ENCODE measurements at regions not wholly inside any gene's neighbourhood (a gene's known extent, or its start where the extent isn't known, plus 50 kb on each side); places are given as distances from the start of the nearest gene placed in this dataset.
"Not testable (repeated sequence)": the region's sequence is repeated elsewhere in the genome, so short reads cannot be mapped to it uniquely, and the experiment has no call there.

DNA sequence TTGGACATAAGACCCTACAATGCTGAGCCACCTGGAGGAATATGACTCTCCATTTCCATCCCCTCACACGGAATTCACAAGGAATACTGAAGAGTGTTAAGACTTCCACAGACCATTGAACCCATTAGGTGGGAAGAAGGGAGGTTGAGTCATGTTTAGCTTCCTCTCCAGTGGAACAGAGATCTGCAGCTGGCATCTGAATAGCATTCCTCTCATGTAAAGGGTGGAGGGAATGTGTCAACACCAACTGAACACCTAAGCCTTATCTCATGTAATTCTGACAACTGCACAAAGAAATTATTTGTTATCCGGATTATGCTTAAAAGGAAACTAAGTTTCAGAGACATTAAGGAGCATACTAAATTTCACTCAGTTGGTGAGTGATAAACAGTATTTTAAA, 705.9 kb downstream of the MAFB start:
- no peaks in the 10 kb centered on the region for H3K27me3 ChIP-seq (ENCODE audit: control insufficient read depth in 1 of 2, insufficient read depth in 2 of 2, low read length in 2 of 2)
- H3K4me1 ChIP-seq (ENCODE audit: control insufficient read depth, insufficient read depth, low read length), result peaks cover 21% of the 10 kb centered on the region
- H3K9ac ChIP-seq (ENCODE audit: low read length in 2 of 2), result no peak overlapping the region
- H3K9me3 ChIP-seq (ENCODE audit: control insufficient read depth in 2 of 2, low read length in 2 of 2), result no peaks in the 10 kb centered on the region
- no peak overlapping the region for H3K27ac ChIP-seq (ENCODE audit: low read length)
- no peaks in the 10 kb centered on the region for H3K36me3 ChIP-seq (ENCODE audit: control insufficient read depth in 2 of 2, insufficient read depth in 2 of 2, low read length in 2 of 2)
- H3K4me3 ChIP-seq (ENCODE audit: low read length in 2 of 2), result no peak overlapping the region

DNA sequence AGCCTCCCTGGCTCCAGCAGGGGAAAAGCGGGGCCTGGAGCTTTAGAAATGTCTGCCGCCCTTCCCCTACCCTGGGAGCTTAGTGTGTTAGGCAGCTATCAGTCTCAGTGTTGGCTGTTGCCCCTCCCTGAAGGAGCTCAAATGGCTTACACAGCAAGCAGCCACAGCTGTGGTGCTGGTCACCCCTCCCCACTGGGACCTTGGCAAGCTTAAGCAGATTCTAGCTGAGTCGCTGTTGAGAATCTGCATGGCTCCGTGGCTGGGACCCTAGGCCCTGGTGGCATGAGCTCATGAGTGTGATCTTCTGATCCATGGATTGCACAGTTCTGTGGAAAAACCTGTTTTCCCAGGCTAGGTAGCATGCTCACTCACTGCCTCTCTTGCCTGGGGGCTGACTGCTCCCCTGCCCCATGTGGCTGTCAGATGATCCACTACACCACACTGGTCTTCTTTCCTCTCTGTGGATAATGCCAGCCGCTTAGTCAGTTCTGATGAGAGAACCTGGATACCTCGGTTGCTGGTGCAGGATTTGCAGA, 714.0 kb downstream of the MAFB start:
- Histone ChIP-seq H3K4me3 (ENCODE audit: low read length in 2 of 2) (no peak overlapping the region), H3K27me3 (ENCODE audit: control insufficient read depth in 1 of 2, insufficient read depth in 2 of 2, low read length in 2 of 2) (no peaks in the 10 kb centered on the region), H3K27ac (ENCODE audit: low read length) (no peak overlapping the region), H3K9ac (ENCODE audit: low read length in 2 of 2) (no peak overlapping the region), H3K4me1 (ENCODE audit: control insufficient read depth, insufficient read depth, low read length) (no peaks in the 10 kb centered on the region), H3K9me3 (ENCODE audit: control insufficient read depth in 2 of 2, low read length in 2 of 2) (no peaks in the 10 kb centered on the region), H3K36me3 (ENCODE audit: control insufficient read depth in 2 of 2, insufficient read depth in 2 of 2, low read length in 2 of 2) (no peaks in the 10 kb centered on the region)

- Histone ChIP-seq H3K9me3 (ENCODE audit: control insufficient read depth in 2 of 2, low read length in 2 of 2) (no peaks in the 10 kb centered on the region), H3K36me3 (ENCODE audit: control insufficient read depth in 2 of 2, insufficient read depth in 2 of 2, low read length in 2 of 2) (no peaks in the 10 kb centered on the region), H3K4me1 (ENCODE audit: control insufficient read depth, insufficient read depth, low read length) (no peaks in the 10 kb centered on the region), H3K4me3 (ENCODE audit: low read length in 2 of 2) (no peak overlapping the region), H3K27me3 (ENCODE audit: control insufficient read depth in 1 of 2, insufficient read depth in 2 of 2, low read length in 2 of 2) (no peaks in the 10 kb centered on the region), H3K9ac (ENCODE audit: low read length in 2 of 2) (no peak overlapping the region), H3K27ac (ENCODE audit: low read length) (no peak overlapping the region)
Measured at GRCh38 chr20:39968495-39968894, 720.5 kb downstream of the MAFB start.

DNA sequence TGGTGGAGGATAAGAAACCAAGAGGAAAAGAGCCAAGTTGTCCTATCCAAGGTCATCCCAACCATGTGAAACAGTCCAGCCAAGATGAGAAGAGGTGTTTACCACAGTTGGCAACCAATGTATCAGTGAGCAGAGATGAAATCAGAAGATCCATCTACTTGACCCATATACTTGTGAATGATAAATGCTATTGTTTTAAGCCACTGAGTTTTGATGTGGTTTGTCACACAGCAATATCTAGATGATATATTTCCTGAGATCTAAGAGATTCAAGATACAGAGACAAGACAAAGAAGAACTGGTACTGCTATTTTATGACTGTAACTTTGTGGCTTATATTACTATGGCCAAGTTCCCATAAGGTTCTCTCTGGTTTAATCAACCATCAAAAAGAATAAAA, 721.2 kb downstream of the MAFB start:
- Histone ChIP-seq H3K27ac (ENCODE audit: low read length) (no peak overlapping the region), H3K9ac (ENCODE audit: low read length in 2 of 2) (no peak overlapping the region), H3K4me1 (ENCODE audit: control insufficient read depth, insufficient read depth, low read length) (no peaks in the 10 kb centered on the region), H3K27me3 (ENCODE audit: control insufficient read depth in 1 of 2, insufficient read depth in 2 of 2, low read length in 2 of 2) (no peaks in the 10 kb centered on the region), H3K36me3 (ENCODE audit: control insufficient read depth in 2 of 2, insufficient read depth in 2 of 2, low read length in 2 of 2) (no peaks in the 10 kb centered on the region), H3K9me3 (ENCODE audit: control insufficient read depth in 2 of 2, low read length in 2 of 2) (no peaks in the 10 kb centered on the region), H3K4me3 (ENCODE audit: low read length in 2 of 2) (no peak overlapping the region)

DNA sequence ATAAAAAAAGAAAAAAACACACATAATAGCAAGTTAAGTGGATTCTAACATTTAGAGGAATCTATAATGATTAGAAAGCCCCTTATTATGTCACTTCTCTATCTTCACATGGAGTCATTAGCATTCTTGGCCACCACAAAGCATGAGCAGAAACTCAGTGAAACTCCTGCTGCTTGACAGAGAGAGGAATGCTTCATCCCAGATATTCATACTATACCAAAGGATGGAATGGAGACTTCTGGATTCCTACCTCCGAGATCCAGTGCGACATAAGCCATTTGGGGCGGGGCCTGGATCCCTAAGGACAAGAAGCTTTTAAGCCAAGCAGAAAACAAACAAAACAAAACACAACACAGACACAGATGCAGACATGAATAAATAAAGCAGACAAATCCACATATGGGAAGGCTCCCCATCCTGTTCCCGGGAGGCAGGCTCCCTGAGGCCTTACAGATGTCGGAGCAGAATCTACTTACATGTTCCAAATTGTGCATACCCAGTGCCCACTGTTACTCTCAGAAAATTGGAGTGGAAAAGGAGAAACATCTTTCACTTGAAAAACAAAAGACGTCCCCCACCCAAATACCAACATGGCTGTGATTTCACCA, 727.3 kb downstream of the MAFB start:
- no peak overlapping the region for H3K27ac ChIP-seq (ENCODE audit: low read length)
- H3K27me3 ChIP-seq (ENCODE audit: control insufficient read depth in 1 of 2, insufficient read depth in 2 of 2, low read length in 2 of 2), result no peaks in the 10 kb centered on the region

GRCh38 chr20:39960522-39961428, 728.3 kb downstream of the MAFB start:
- H3K27me3 ChIP-seq (ENCODE audit: control insufficient read depth in 1 of 2, insufficient read depth in 2 of 2, low read length in 2 of 2), result no peaks in the 10 kb centered on the region
- H3K27ac ChIP-seq (ENCODE audit: low read length), result peak overlapping the region; percentile 3
- no peak overlapping the region for H3K9ac ChIP-seq (ENCODE audit: low read length in 2 of 2)
- no peak overlapping the region for H3K4me3 ChIP-seq (ENCODE audit: low read length in 2 of 2)
- no peaks in the 10 kb centered on the region for H3K9me3 ChIP-seq (ENCODE audit: control insufficient read depth in 2 of 2, low read length in 2 of 2)
- no peaks in the 10 kb centered on the region for H3K36me3 ChIP-seq (ENCODE audit: control insufficient read depth in 2 of 2, insufficient read depth in 2 of 2, low read length in 2 of 2)
- peaks cover 13% of the 10 kb centered on the region for H3K4me1 ChIP-seq (ENCODE audit: control insufficient read depth, insufficient read depth, low read length)

More for the DNA sequence above, 727.3 kb downstream of the MAFB start:
- no peak overlapping the region for H3K4me3 ChIP-seq (ENCODE audit: low read length in 2 of 2)
- no peak overlapping the region for H3K9ac ChIP-seq (ENCODE audit: low read length in 2 of 2)
- peaks cover 13% of the 10 kb centered on the region for H3K4me1 ChIP-seq (ENCODE audit: control insufficient read depth, insufficient read depth, low read length)
- no peaks in the 10 kb centered on the region for H3K9me3 ChIP-seq (ENCODE audit: control insufficient read depth in 2 of 2, low read length in 2 of 2)
- no peaks in the 10 kb centered on the region for H3K36me3 ChIP-seq (ENCODE audit: control insufficient read depth in 2 of 2, insufficient read depth in 2 of 2, low read length in 2 of 2)

- not testable (repeated sequence) for H3K27me3 ChIP-seq (ENCODE audit: control insufficient read depth in 1 of 2, insufficient read depth in 2 of 2, low read length in 2 of 2); H3K9ac ChIP-seq (ENCODE audit: low read length in 2 of 2); H3K36me3 ChIP-seq (ENCODE audit: control insufficient read depth in 2 of 2, insufficient read depth in 2 of 2, low read length in 2 of 2); H3K27ac ChIP-seq (ENCODE audit: low read length); H3K4me3 ChIP-seq (ENCODE audit: low read length in 2 of 2); H3K9me3 ChIP-seq (ENCODE audit: control insufficient read depth in 2 of 2, low read length in 2 of 2)
- H3K4me1 ChIP-seq (ENCODE audit: control insufficient read depth, insufficient read depth, low read length), result peaks cover 13% of the 10 kb centered on the region
Measured at GRCh38 chr20:39957911-39958310, 731.1 kb downstream of the MAFB start.

- Histone ChIP-seq H3K4me3 (ENCODE audit: low read length in 2 of 2) (no peak overlapping the region), H3K27ac (ENCODE audit: low read length) (no peak overlapping the region), H3K36me3 (ENCODE audit: control insufficient read depth in 2 of 2, insufficient read depth in 2 of 2, low read length in 2 of 2) (no peaks in the 10 kb centered on the region), H3K27me3 (ENCODE audit: control insufficient read depth in 1 of 2, insufficient read depth in 2 of 2, low read length in 2 of 2) (no peaks in the 10 kb centered on the region), H3K4me1 (ENCODE audit: control insufficient read depth, insufficient read depth, low read length) (no peaks in the 10 kb centered on the region), H3K9me3 (ENCODE audit: control insufficient read depth in 2 of 2, low read length in 2 of 2) (no peaks in the 10 kb centered on the region), H3K9ac (ENCODE audit: low read length in 2 of 2) (no peak overlapping the region)
Measured at GRCh38 chr20:39954621-39955020, 734.4 kb downstream of the MAFB start.

DNA sequence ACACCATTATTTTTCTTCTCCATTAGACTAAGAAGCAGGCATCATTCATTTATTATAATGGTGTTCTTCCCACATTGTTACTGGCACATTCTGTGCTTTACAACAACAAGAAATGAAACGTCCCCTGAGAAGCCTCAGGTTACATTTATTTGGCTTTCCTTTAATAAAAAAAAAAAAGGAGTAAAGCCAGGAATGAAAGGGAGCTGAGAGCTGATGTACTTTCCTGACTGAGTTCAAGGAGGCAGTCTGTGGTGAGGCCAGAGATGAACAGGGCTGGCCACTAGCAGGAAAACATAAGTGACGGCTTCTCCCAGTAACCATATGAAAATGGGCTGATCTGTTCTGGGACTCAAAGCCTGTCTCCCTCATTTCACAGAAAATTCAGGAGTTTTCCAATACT, 742.1 kb downstream of the MAFB start:
- Histone ChIP-seq H3K4me1 (ENCODE audit: control insufficient read depth, insufficient read depth, low read length) (no peaks in the 10 kb centered on the region), H3K27ac (ENCODE audit: low read length) (no peak overlapping the region), H3K27me3 (ENCODE audit: control insufficient read depth in 1 of 2, insufficient read depth in 2 of 2, low read length in 2 of 2) (no peaks in the 10 kb centered on the region), H3K36me3 (ENCODE audit: control insufficient read depth in 2 of 2, insufficient read depth in 2 of 2, low read length in 2 of 2) (no peaks in the 10 kb centered on the region), H3K9me3 (ENCODE audit: control insufficient read depth in 2 of 2, low read length in 2 of 2) (no peaks in the 10 kb centered on the region), H3K4me3 (ENCODE audit: low read length in 2 of 2) (no peak overlapping the region), H3K9ac (ENCODE audit: low read length in 2 of 2) (no peak overlapping the region)

- Histone ChIP-seq H3K4me3 (ENCODE audit: low read length in 2 of 2) (no peak overlapping the region), H3K9ac (ENCODE audit: low read length in 2 of 2) (no peak overlapping the region), H3K4me1 (ENCODE audit: control insufficient read depth, insufficient read depth, low read length) (peaks cover 2% of the 10 kb centered on the region), H3K27ac (ENCODE audit: low read length) (no peak overlapping the region), H3K9me3 (ENCODE audit: control insufficient read depth in 2 of 2, low read length in 2 of 2) (no peaks in the 10 kb centered on the region), H3K27me3 (ENCODE audit: control insufficient read depth in 1 of 2, insufficient read depth in 2 of 2, low read length in 2 of 2) (no peaks in the 10 kb centered on the region), H3K36me3 (ENCODE audit: control insufficient read depth in 2 of 2, insufficient read depth in 2 of 2, low read length in 2 of 2) (no peaks in the 10 kb centered on the region)
Measured at GRCh38 chr20:39946053-39946810, 742.8 kb downstream of the MAFB start.
